Epithelial cell of esophagus (primary cell): ENCODE measurements at regions not wholly inside any gene's neighbourhood (a gene's known extent, or its start where the extent isn't known, plus 50 kb on each side); places are given as distances from the start of the nearest gene placed in this dataset.

Experiments used
- DNase-seq: peaks from one replicate; pipeline ENCODE4 v3.0.0; 2010; ENCODE audit warnings: low read depth
- H3K4me3 ChIP-seq: 2 replicates; pipeline ENCODE4 v1.5.1; 2011; ENCODE audit warnings: mild to moderate bottlenecking, low read length, control low read depth
- TF ChIP-seq, protein P1 (sequence below): IDR thresholded peaks from 2 replicates; pipeline ENCODE4 v1.5.1; 2011; ENCODE audit warnings: low read depth, mild to moderate bottlenecking, low read length, control low read depth, inconsistent platforms; ENCODE audit not compliant: insufficient read depth; ENCODE audit errors: missing control alignments

DNA sequence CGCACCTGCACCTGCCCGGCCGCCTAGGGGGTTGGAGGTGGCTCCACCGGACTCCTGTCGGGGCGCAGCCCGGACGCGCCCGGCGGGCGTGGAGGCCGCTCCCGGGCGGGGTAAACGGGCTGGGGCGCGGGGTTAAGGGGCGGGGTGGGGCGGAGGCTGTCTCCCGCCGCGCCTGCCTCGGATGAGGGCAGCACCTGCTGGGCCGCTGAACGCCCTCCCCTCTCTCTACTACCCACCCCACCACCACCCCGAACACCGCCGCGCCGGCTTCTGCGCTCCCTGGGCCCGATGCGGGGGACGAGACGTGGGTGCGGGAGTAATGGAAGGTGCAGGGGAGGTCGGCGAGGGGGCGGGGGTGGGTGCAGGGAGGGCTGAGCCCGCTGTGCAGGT lies 224.8 kb upstream of the ID2 start:
- DNase-seq, result no peak
- TF ChIP-seq, protein P1, sequence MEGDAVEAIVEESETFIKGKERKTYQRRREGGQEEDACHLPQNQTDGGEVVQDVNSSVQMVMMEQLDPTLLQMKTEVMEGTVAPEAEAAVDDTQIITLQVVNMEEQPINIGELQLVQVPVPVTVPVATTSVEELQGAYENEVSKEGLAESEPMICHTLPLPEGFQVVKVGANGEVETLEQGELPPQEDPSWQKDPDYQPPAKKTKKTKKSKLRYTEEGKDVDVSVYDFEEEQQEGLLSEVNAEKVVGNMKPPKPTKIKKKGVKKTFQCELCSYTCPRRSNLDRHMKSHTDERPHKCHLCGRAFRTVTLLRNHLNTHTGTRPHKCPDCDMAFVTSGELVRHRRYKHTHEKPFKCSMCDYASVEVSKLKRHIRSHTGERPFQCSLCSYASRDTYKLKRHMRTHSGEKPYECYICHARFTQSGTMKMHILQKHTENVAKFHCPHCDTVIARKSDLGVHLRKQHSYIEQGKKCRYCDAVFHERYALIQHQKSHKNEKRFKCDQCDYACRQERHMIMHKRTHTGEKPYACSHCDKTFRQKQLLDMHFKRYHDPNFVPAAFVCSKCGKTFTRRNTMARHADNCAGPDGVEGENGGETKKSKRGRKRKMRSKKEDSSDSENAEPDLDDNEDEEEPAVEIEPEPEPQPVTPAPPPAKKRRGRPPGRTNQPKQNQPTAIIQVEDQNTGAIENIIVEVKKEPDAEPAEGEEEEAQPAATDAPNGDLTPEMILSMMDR, result no peak
- H3K4me3 ChIP-seq, result no peak overlapping the region

DNA sequence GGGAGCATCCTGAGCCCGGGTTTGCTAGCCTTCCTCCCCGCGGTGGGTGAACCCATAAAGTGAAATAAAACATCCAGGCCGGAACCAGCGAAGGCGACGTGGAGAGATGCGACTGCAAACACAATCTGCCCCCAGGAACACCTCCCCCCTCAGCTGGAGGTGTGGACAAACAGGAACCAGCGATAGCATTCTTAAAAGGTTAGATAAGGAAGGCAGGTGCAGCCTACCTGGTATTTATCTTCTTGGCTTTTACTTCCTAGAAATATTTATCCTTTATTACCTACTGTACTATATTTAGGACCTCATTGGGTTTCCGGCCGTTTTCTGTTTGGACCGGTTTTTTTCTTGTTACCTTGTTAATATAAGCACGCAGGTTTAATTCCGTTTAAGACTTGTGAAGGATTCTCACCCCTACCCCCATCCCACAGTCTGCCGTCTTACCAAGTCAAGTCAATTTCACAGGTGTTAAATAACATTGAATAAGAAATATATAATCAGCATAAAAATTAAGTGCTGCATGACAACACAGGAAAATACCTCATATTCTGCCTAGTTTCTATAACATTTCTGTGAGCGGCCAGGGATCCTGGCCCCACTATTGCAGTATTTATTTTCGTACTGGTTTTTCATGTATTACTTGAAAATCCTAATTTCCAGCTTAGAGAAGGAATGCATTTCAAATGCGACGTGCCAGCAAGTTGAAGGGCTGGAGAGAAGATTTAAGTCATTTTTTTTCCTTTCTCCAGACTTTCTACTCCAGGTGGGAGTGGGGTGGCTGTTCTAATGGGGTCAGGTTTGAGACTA lies 224.0 kb upstream of the ID2 start:
- TF ChIP-seq, protein P1, result no peak
- H3K4me3 ChIP-seq, result no peak overlapping the region
- DNase-seq, result no peak

DNA sequence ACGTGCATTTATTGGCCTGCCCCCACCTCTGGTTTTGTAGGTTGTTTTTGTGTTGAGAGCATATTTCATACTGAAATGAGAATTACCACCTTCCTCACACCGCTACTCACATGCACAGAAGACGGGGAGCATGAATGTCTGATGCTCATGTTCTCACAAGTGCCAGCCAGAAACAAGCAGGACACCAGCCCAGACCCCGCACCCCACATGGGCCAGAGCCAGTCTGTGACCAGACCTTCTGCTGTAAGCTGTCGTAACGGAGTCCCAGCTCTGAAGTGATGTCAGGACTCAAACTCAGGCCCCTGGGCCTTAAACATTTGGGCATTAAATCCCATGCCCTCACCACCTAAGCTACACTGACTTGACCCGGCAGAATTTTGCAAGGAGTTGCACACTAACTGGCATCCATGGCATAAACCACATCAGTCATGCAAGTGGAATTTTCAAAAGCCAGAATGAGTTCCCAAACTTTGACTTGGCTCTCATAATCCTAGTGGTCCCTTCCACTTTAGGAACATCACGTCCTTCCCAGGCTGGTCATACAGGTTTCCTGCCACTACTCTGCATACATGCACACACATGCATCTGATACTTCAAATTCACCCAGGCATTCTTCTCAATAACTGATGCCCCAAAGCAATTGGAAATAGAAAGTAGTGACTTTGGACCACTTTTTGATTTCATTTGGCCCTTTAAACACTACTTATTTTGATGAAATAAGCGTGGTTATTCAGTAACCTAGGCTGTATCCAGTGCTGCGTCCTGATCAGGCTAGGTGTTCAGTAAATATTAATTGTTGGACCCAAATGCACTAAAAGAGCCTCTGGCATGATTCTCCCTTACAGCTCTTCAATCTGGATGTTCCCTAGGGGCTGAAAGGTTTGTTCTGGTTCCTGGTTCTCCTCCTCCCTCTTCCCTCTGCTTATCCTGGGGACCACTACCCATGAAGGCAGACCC lies 223.1 kb upstream of the ID2 start:
- H3K4me3 ChIP-seq, result no peak overlapping the region
- TF ChIP-seq, protein P1, result no peak
- DNase-seq, result no peak

DNA sequence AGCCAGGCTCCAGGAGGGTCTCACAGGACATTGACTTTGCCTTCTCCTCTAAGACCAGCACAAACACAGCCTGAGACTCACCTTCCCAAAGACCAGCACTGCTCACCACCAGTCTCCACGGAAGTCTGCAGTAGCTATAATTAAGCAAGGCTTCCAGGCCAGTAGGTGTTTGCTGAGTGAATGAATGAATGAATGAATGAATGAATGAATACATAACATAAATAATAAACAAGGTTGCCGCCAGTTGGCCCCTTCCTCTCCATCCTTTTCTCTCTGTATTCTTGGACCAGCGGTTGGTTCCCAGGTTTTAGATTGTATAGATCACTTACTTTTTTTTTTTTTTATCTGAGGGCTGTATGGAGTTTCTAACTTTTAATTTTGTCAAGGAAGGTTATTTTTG lies 222.4 kb upstream of the ID2 start:
- no peak for DNase-seq
- no peak overlapping the region for H3K4me3 ChIP-seq
- TF ChIP-seq, protein P1, result no peak

DNA sequence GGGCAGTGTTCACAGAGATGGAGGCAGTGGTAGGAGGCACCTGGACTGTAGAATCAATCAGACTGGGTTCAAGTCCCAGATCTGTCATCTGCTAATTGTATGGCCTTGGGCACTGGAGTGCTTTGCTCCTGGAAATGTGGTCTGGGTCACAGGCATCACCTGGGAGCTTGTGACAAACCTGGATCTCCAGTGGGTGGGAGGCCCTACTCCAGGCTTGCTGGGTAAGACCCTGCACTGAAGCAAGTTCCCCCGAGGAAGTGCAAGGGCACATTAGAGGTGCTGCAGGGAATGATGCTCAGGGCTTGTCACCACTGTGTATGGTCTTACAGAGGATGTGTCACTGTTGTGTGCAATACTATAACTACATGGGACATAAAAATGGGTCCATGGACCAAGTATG lies 220.5 kb upstream of the ID2 start:
- no peak for DNase-seq
- H3K4me3 ChIP-seq, result no peak overlapping the region
- TF ChIP-seq, protein P1, result no peak

DNA sequence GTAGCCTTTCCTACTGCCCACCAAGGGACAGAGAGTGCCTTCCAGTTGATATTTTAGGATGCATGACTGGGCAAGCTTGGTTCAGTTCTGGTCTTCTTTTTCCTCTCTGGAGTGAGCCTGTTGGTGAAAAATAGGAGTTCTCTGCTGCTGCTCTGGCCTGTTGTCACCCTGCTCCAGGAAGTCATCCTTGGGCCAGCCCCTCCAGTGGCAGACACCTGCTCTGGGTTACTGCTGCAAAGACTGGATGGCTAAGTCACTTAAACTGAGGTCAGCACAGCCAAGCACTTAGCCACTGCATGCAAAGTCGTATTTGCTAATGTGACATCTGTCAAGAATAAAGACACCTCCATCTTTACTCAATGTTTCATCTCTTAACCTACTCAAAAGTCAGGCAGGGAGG lies 219.6 kb upstream of the ID2 start:
- TF ChIP-seq, protein P1, result no peak
- no peak for DNase-seq
- no peak overlapping the region for H3K4me3 ChIP-seq
